Anterior cingulate cortex (tissue), 58 donors: ENCODE measurements at regions not wholly inside any gene's neighbourhood (a gene's known extent, or its start where the extent isn't known, plus 50 kb on each side); places are given as distances from the start of the nearest gene placed in this dataset.
A peak's percentile ranks its signal among the peaks of the same experiment; 100 is the strongest.

Experiments
- DNase-seq, 58 donors: peaks; one replicate each; lab custom pipeline; 2025; lab: John Stamatoyannopoulos, UW

- no peak for DNase-seq
Measured at GRCh38 chr10:119996944-119997343, 104.4 kb downstream of the SEC23IP start.

GRCh38 chr10:119997429-119997828, 104.9 kb downstream of the SEC23IP start:
- DNase-seq = no peak

- DNase-seq = no peak
Measured at GRCh38 chr10:120002785-120003184, 110.3 kb downstream of the SEC23IP start.

- peak in 10 of 58 donors; percentile 3 to 20 (median 10) for DNase-seq
Measured at GRCh38 chr10:120005207-120006201, 113.0 kb downstream of the SEC23IP start.

GRCh38 chr10:120007261-120007660, 114.7 kb downstream of the SEC23IP start:
- no peak for DNase-seq

GRCh38 chr10:120011359-120012130, 119.0 kb downstream of the SEC23IP start:
- DNase-seq = peak in 9 of 58 donors; percentile 2 to 29 (median 21)

- DNase-seq = peak in 5 of 58 donors; percentile 5 to 29 (median 10)
Measured at GRCh38 chr10:120012131-120012400, 119.5 kb downstream of the SEC23IP start.

GRCh38 chr10:120012566-120012965, 120.0 kb downstream of the SEC23IP start:
- DNase-seq = no peak

GRCh38 chr10:120014031-120014430, 121.5 kb downstream of the SEC23IP start:
- DNase-seq = no peak

- DNase-seq = no peak
Measured at GRCh38 chr10:120015064-120015463, 122.5 kb downstream of the SEC23IP start.

GRCh38 chr10:120016906-120017305, 124.4 kb downstream of the SEC23IP start:
- no peak for DNase-seq

GRCh38 chr10:120017733-120018417, 125.3 kb downstream of the SEC23IP start:
- no peak for DNase-seq

- no peak for DNase-seq
Measured at GRCh38 chr10:120018695-120019094, 126.2 kb downstream of the SEC23IP start.

- no peak for DNase-seq
Measured at GRCh38 chr10:120019568-120019967, 127.0 kb downstream of the SEC23IP start.

GRCh38 chr10:120022357-120022756, 129.8 kb downstream of the SEC23IP start:
- DNase-seq = no peak

GRCh38 chr10:120034236-120034635, 141.7 kb downstream of the SEC23IP start:
- DNase-seq = no peak

- DNase-seq = no peak
Measured at GRCh38 chr10:120039046-120039445, 146.5 kb downstream of the SEC23IP start.

GRCh38 chr10:120039826-120040225, 147.3 kb downstream of the SEC23IP start:
- DNase-seq = no peak

GRCh38 chr10:120041807-120042559, 149.5 kb downstream of the SEC23IP start:
- DNase-seq = no peak

- DNase-seq = no peak
Measured at GRCh38 chr10:120042705-120043104, 150.2 kb downstream of the SEC23IP start.
